ENCODE measurements at regions not wholly inside any gene's neighbourhood (a gene's known extent, or its start where the extent isn't known, plus 50 kb on each side); places are given as distances from the start of the nearest gene placed in this dataset.

- TF ChIP-seq CTCF (IDR thresholded peaks at IDR 0.05) = no peak
- no peak for TF ChIP-seq EP300 (IDR thresholded peaks at IDR 0.05)
- TF ChIP-seq POLR2A (IDR thresholded peaks at IDR 0.05) = no peak
Observed at GRCh38 chr6:21722510-21722909, 129.0 kb downstream of the SOX4 start.

Measured in suprapubic skin (tissue), 3 donors.